Ascending aorta (tissue), 2 donors: ENCODE measurements at regions not wholly inside any gene's neighbourhood (a gene's known extent, or its start where the extent isn't known, plus 50 kb on each side); places are given as distances from the start of the nearest gene placed in this dataset.

Source experiments
- DNase-seq, 2 donors: peaks; one replicate each; pipeline ENCODE4 v3.0.0-alpha.2; 2019; ENCODE audit warnings: low spot score in 2 of 2
- H3K27ac ChIP-seq, 2 donors: fragments of 200-600 bp; sonication (generic); one replicate each; pipeline ENCODE4 v1.5.1; 2016 to 2017; ENCODE audit warnings: mild to moderate bottlenecking in 1 of 2
- H3K27me3 ChIP-seq: fragments of 200-600 bp; sonication (generic); one replicate; pipeline ENCODE4 v1.5.1; 2017
- H3K36me3 ChIP-seq, 2 donors: fragments of 200-600 bp; sonication (generic); one replicate each; pipeline ENCODE4 v1.5.1; 2016
- H3K4me1 ChIP-seq, 2 donors: fragments of 200-600 bp; sonication (generic); one replicate each; pipeline ENCODE4 v1.5.1; 2016 to 2017; ENCODE audit warnings: mild to moderate bottlenecking in 1 of 2
- H3K4me3 ChIP-seq, 2 donors: fragments of 200-600 bp; sonication (generic); one replicate each; pipeline ENCODE4 v1.5.1; 2016 to 2017; ENCODE audit warnings: mild to moderate bottlenecking in 1 of 2
- H3K9me3 ChIP-seq, 2 donors: fragments of 200-600 bp; sonication (generic); one replicate each; pipeline ENCODE4 v1.5.1; 2016
- intact Hi-C: fragments of 100-400 bp; cut with DNase I; formaldehyde crosslinking; loops from one replicate; pipeline ENCODE4 v1.15.1; 2023
- TF ChIP-seq, protein P1 (sequence below), 3 experiments: fragments of 200-600 bp in 2 of 3; fragments of 450-650 bp in 1 of 3; sonication (generic) in 2 of 3; IDR thresholded peaks; one replicate each; pipeline ENCODE4 v1.5.1; 2016 to 2019; ENCODE audit warnings: antibody characterized with exemption in 3 of 3, mild to moderate bottlenecking in 1 of 3, moderate library complexity in 1 of 3

GRCh38 chr5:164356790-164357189, 851.4 kb downstream of the MAT2B start:
- Histone ChIP-seq H3K27ac (no peak overlapping the region), H3K4me1 (no peaks in the 10 kb centered on the region), H3K9me3 (no peaks in the 10 kb centered on the region), H3K4me3 (no peak overlapping the region), H3K36me3 (no peaks in the 10 kb centered on the region), H3K27me3 (no peaks in the 10 kb centered on the region)
- TF ChIP-seq, protein P1, sequence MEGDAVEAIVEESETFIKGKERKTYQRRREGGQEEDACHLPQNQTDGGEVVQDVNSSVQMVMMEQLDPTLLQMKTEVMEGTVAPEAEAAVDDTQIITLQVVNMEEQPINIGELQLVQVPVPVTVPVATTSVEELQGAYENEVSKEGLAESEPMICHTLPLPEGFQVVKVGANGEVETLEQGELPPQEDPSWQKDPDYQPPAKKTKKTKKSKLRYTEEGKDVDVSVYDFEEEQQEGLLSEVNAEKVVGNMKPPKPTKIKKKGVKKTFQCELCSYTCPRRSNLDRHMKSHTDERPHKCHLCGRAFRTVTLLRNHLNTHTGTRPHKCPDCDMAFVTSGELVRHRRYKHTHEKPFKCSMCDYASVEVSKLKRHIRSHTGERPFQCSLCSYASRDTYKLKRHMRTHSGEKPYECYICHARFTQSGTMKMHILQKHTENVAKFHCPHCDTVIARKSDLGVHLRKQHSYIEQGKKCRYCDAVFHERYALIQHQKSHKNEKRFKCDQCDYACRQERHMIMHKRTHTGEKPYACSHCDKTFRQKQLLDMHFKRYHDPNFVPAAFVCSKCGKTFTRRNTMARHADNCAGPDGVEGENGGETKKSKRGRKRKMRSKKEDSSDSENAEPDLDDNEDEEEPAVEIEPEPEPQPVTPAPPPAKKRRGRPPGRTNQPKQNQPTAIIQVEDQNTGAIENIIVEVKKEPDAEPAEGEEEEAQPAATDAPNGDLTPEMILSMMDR (IDR thresholded peaks at IDR 0.05) = no peak
- DNase-seq = no peak
- intact Hi-C loops = no loop called here

GRCh38 chr5:164357395-164358033, 852.1 kb downstream of the MAT2B start:
- H3K36me3 ChIP-seq = no peaks in the 10 kb centered on the region
- intact Hi-C loops = no loop called here
- no peaks in the 10 kb centered on the region for H3K9me3 ChIP-seq
- TF ChIP-seq, protein P1 (IDR thresholded peaks at IDR 0.05) = no peak
- no peak overlapping the region for H3K4me3 ChIP-seq
- DNase-seq = no peak
- H3K27ac ChIP-seq = no peak overlapping the region
- H3K27me3 ChIP-seq = no peaks in the 10 kb centered on the region
- H3K4me1 ChIP-seq = no peaks in the 10 kb centered on the region

GRCh38 chr5:164358531-164359259, 853.3 kb downstream of the MAT2B start:
- H3K4me3 ChIP-seq = no peak overlapping the region
- TF ChIP-seq, protein P1 (IDR thresholded peaks at IDR 0.05) = no peak
- H3K27ac ChIP-seq = no peak overlapping the region
- no peak for DNase-seq
- H3K4me1 ChIP-seq = no peaks in the 10 kb centered on the region
- H3K27me3 ChIP-seq = no peaks in the 10 kb centered on the region
- H3K36me3 ChIP-seq = no peaks in the 10 kb centered on the region
- intact Hi-C loops = no loop called here
- H3K9me3 ChIP-seq = no peaks in the 10 kb centered on the region

DNA sequence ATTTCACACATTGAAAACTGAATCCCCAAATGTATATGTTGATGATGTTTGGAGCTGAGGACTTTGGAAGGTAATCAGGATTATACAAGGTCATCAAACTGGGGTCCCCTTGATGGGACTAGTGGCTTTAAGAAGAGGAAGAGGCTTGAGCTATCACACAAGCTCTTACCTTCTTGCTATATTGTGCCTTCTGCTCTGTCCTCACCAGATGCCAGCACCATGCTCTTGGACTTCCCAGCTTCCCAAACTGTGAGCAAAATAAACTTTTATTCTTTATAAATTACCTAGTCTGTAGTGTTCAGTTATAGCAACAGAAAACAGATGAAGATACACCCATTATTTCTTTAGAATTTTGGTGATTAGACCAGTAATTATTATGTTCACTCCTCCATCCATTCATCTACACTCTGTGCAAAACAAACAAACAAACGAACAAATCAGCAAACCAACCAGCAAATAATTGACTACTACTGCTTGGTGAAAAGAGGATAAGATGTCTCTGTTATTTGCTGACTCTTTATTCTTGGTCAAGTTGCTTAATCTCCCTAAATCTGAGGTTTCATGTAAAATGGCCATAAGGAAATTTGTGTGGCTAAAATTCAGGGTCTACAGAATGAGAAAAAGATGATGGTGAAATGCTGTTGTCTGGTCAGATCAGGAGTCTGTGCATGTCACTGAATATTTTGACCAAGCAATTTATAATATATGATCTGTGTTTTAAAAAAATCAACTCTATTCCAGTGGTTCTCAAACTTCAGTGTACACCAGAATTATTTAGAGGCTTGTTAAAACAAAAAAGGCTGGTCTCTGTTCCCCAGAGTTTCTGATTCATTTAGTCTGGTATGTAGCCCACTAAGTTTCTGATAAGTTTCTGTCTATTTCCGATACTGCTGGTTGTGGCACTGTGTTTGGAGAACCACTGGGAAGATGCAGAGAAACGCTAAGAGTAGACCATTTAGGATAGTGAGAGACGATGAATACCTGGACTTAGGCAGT, 854.1 kb downstream of the MAT2B start:
- intact Hi-C loops = no loop called here

GRCh38 chr5:164360589-164360988, 855.2 kb downstream of the MAT2B start:
- Histone ChIP-seq H3K4me1 (no peaks in the 10 kb centered on the region), H3K9me3 (no peaks in the 10 kb centered on the region), H3K27ac (no peak overlapping the region), H3K27me3 (no peaks in the 10 kb centered on the region), H3K4me3 (no peak overlapping the region), H3K36me3 (no peaks in the 10 kb centered on the region)
- DNase-seq = no peak
- intact Hi-C loops = no loop called here
- TF ChIP-seq, protein P1 (IDR thresholded peaks at IDR 0.05) = no peak

More for the DNA sequence above, 854.1 kb downstream of the MAT2B start:
- Histone ChIP-seq H3K4me3 (no peak overlapping the region), H3K4me1 (no peaks in the 10 kb centered on the region), H3K36me3 (no peaks in the 10 kb centered on the region), H3K9me3 (no peaks in the 10 kb centered on the region), H3K27me3 (no peaks in the 10 kb centered on the region), H3K27ac (no peak overlapping the region)
- no peak for DNase-seq
- TF ChIP-seq, protein P1 (IDR thresholded peaks at IDR 0.05) = no peak
